C4-2B (cell line): ENCODE measurements at regions not wholly inside any gene's neighbourhood (a gene's known extent, or its start where the extent isn't known, plus 50 kb on each side); places are given as distances from the start of the nearest gene placed in this dataset.

ENCODE experiments used
- ZFX ChIP-seq: fragments of 450-650 bp; IDR thresholded peaks from 2 replicates; pipeline ENCODE4 v1.6.1; 2017
- TF ChIP-seq, protein P1 (sequence below): fragments of 450-650 bp; conservative IDR thresholded peaks from 2 replicates; pipeline ENCODE4 v1.5.1; 2017; ENCODE audit warnings: mild to moderate bottlenecking

DNA sequence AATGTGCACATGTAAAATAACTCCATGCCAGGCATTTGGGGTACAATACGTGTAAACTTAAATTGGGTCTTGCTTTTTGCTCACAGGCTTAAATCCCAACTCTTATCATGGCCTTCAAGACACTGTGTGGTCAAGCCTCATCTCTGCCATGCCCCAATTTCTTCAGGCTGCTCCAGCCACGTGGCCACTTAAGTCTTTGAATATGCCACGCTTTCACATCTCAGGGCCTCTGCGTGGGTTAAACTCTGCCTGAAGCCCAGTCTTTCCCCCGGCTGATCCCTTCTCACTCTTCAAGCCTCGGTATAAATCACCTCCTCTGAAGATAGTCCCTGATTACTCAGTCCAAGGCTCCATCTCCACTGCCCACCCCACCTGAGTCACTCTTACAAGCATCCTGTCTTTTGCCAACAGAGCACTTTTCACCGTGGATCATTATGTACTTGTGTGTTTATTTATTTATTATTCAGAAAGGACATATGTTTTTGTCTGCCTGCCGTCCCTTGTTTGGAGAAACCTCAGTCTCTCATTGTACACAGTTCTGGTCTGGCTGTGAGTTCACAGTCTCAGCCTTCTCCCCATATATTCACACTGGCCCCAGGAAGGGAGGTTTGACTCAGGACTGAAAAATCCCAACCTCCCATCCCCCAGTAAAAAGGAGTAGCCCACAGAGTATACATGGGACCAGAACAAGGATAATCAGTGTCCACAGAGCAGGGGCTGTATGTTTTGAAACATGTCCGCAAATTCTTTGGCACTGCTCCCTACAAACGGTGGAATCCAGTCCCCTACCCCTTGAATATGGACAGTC, 344.7 kb downstream of the MN1 start:
- TF ChIP-seq, protein P1, sequence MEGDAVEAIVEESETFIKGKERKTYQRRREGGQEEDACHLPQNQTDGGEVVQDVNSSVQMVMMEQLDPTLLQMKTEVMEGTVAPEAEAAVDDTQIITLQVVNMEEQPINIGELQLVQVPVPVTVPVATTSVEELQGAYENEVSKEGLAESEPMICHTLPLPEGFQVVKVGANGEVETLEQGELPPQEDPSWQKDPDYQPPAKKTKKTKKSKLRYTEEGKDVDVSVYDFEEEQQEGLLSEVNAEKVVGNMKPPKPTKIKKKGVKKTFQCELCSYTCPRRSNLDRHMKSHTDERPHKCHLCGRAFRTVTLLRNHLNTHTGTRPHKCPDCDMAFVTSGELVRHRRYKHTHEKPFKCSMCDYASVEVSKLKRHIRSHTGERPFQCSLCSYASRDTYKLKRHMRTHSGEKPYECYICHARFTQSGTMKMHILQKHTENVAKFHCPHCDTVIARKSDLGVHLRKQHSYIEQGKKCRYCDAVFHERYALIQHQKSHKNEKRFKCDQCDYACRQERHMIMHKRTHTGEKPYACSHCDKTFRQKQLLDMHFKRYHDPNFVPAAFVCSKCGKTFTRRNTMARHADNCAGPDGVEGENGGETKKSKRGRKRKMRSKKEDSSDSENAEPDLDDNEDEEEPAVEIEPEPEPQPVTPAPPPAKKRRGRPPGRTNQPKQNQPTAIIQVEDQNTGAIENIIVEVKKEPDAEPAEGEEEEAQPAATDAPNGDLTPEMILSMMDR: no peak
- TF ChIP-seq ZFX: no peak
